A549 (cell line): ENCODE measurements at regions not wholly inside any gene's neighbourhood (a gene's known extent, or its start where the extent isn't known, plus 50 kb on each side); places are given as distances from the start of the nearest gene placed in this dataset.

Source experiments
- ATAC-seq, 2 experiments: fragments of 200-7000 bp in 1 of 2; fragments of >200 bp in 1 of 2; cut with Nextera tagmentation in 1 of 2; cut with Tn5 transposase in 1 of 2; 3 replicates each; pipeline versions ENCODE4 v1.8.0 to v1.9.1; 2018 to 2020; ENCODE audit warnings: mild to moderate bottlenecking in 1 of 2, moderate library complexity in 1 of 2
- CTCF ChIA-PET: fragments of 300-600 bp; sonication (Branson Sonifier 250); formaldehyde crosslinking; extraction: SDS; loops from one replicate; lab custom pipeline; 2021; ENCODE audit warnings: antibody characterized with exemption, inconsistent platforms; lab: Yijun Ruan, JAX
- POLR2A ChIA-PET: fragments of 350-600 bp; formaldehyde crosslinking; extraction: SDS; loops from one replicate; lab custom pipeline; 2021; ENCODE audit warnings: antibody characterized with exemption, inconsistent platforms; lab: Yijun Ruan, JAX
- DNase-seq, 2 experiments: peaks; one replicate each; pipeline versions ENCODE4 v3.0.0 to v3.0.0-alpha.2; 2011 to 2016; ENCODE audit warnings: low read depth in 1 of 2, low spot score in 1 of 2
- FAIRE-seq: peaks from 2 replicates; lab custom pipeline; 2011; peaks lifted over from hg19 to GRCh38; lab: Jason Lieb, UNC
- H3K27ac ChIP-seq, 2 experiments: fragments of >200 bp; sonication (Bioruptor Twin); formaldehyde crosslinking; 3 replicates each; pipeline ENCODE4 v1.5.1; 2016 to 2017
- H3K4me1 ChIP-seq: fragments of >200 bp; sonication (Bioruptor Twin); formaldehyde crosslinking; 3 replicates; pipeline ENCODE4 v1.6.1; 2016
- H3K4me2 ChIP-seq: fragments of >200 bp; sonication (Bioruptor Twin); formaldehyde crosslinking; 3 replicates; pipeline ENCODE4 v1.6.1; 2016
- H3K4me3 ChIP-seq: fragments of >200 bp; sonication (Bioruptor Twin); formaldehyde crosslinking; 3 replicates; pipeline ENCODE4 v1.5.1; 2016
- H3K9me3 ChIP-seq: fragments of >200 bp; sonication (Bioruptor Twin); formaldehyde crosslinking; 3 replicates; pipeline ENCODE4 v1.6.1; 2016
- BCL3 ChIP-seq: fragments of >200 bp; sonication (Bioruptor Twin); formaldehyde crosslinking; IDR thresholded peaks from 3 replicates; pipeline ENCODE4 v1.6.1; 2016
- CBX2 ChIP-seq: fragments of 200-600 bp; sonication (generic); IDR thresholded peaks from 2 replicates; pipeline ENCODE4 v1.6.1; 2016; ENCODE audit warnings: low read depth, mild to moderate bottlenecking, borderline replicate concordance
- CHD2 ChIP-seq: fragments of 150-350 bp; IDR thresholded peaks from 2 replicates; pipeline ENCODE4 v1.6.1; 2014; ENCODE audit warnings: low read length; ENCODE audit not compliant: partially characterized antibody
- CHD4 ChIP-seq: fragments of 200-600 bp; sonication (generic); IDR thresholded peaks from 2 replicates; pipeline ENCODE4 v1.6.1; 2016; ENCODE audit warnings: antibody characterized with exemption, mild to moderate bottlenecking, borderline replicate concordance
- EHF ChIP-seq: fragments of 250-450 bp; sonication (Bioruptor Pico); IDR thresholded peaks from 2 replicates; pipeline ENCODE4 v1.5.0; 2020; ENCODE audit warnings: mild to moderate bottlenecking
- EHMT2 ChIP-seq: fragments of 200-600 bp; sonication (generic); IDR thresholded peaks from 2 replicates; pipeline ENCODE4 v1.6.1; 2016; ENCODE audit warnings: antibody characterized with exemption, low read depth, mild to moderate bottlenecking, moderate library complexity
- ELK1 ChIP-seq: fragments of 150-350 bp; IDR thresholded peaks from 2 replicates; pipeline ENCODE4 v1.6.1; 2014; ENCODE audit warnings: low read depth, mild to moderate bottlenecking, low read length
- FOSL2 ChIP-seq, 2 experiments: fragments of 450-650 bp in 1 of 2; fragments of >200 bp in 1 of 2; sonication (Bioruptor Twin) in 1 of 2; formaldehyde crosslinking; IDR thresholded peaks; 2 replicates each; pipeline versions ENCODE4 v1.5.0 to v1.6.1; 2016 to 2020; ENCODE audit warnings: mild to moderate bottlenecking in 1 of 2, moderate library complexity in 1 of 2
- HDAC2 ChIP-seq: fragments of 200-600 bp; sonication (generic); IDR thresholded peaks from 2 replicates; pipeline ENCODE4 v1.6.1; 2016
- HES2 ChIP-seq: fragments of >200 bp; sonication (Bioruptor Twin); formaldehyde crosslinking; IDR thresholded peaks from 2 replicates; pipeline ENCODE4 v1.6.1; 2016
- HEYL ChIP-seq: fragments of 250-450 bp; sonication (Bioruptor Pico); IDR thresholded peaks from 2 replicates; pipeline ENCODE4 v1.8.0; 2021; ENCODE audit warnings: mild to moderate bottlenecking, moderate library complexity
- HOXB13 ChIP-seq: fragments of 250-450 bp; sonication (Bioruptor Pico); IDR thresholded peaks from 2 replicates; pipeline ENCODE4 v1.5.0; 2020; ENCODE audit warnings: low read depth, mild to moderate bottlenecking, moderate library complexity
- KDM5A ChIP-seq: fragments of 200-600 bp; sonication (generic); IDR thresholded peaks from 2 replicates; pipeline ENCODE4 v1.6.1; 2016; ENCODE audit warnings: antibody characterized with exemption, mild to moderate bottlenecking
- MAZ ChIP-seq: fragments of 150-350 bp; IDR thresholded peaks from 2 replicates; pipeline ENCODE4 v1.6.1; 2014; ENCODE audit warnings: antibody characterized with exemption, low read depth, low read length, borderline replicate concordance
- MYC ChIP-seq: IDR thresholded peaks from 2 replicates; pipeline ENCODE4 v1.6.1; 2012; ENCODE audit warnings: mild to moderate bottlenecking, inconsistent platforms, low read length, improper control_type of control experiment, borderline replicate concordance
- NR3C1 ChIP-seq: fragments of >200 bp; sonication (Bioruptor Twin); formaldehyde crosslinking; IDR thresholded peaks from 3 replicates; pipeline ENCODE4 v1.6.1; 2017
- PHF8 ChIP-seq: fragments of 200-600 bp; sonication (generic); IDR thresholded peaks from 2 replicates; pipeline ENCODE4 v1.6.1; 2016; ENCODE audit warnings: low read depth, mild to moderate bottlenecking, antibody characterized with exemption, moderate library complexity, borderline replicate concordance
- POLR2A ChIP-seq: IDR thresholded peaks from 2 replicates; pipeline ENCODE4 v1.6.1; 2012; ENCODE audit warnings: mild to moderate bottlenecking, low read length
- POLR2AphosphoS2 ChIP-seq: conservative IDR thresholded peaks from 2 replicates; pipeline ENCODE4 v1.6.1; 2012; ENCODE audit warnings: low read length, improper control_type of control experiment, inconsistent platforms
- RAD21 ChIP-seq, 2 experiments: fragments of >200 bp in 1 of 2; sonication (Bioruptor Twin) in 1 of 2; formaldehyde crosslinking in 1 of 2; IDR thresholded peaks in 1 of 2; conservative IDR thresholded peaks in 1 of 2; 2 replicates in 1 of 2; 3 replicates in 1 of 2; pipeline ENCODE4 v1.6.1; 2012 to 2018; ENCODE audit warnings: inconsistent platforms in 1 of 2
- RNF2 ChIP-seq: fragments of 200-600 bp; sonication (generic); IDR thresholded peaks from 2 replicates; pipeline ENCODE4 v1.6.1; 2016; ENCODE audit warnings: low read depth, mild to moderate bottlenecking, antibody characterized with exemption, moderate library complexity, borderline replicate concordance
- TFCP2L1 ChIP-seq: fragments of 250-450 bp; sonication (Bioruptor Pico); IDR thresholded peaks from 2 replicates; pipeline ENCODE4 v1.5.0; 2021; ENCODE audit warnings: mild to moderate bottlenecking
- TP53 ChIP-seq: fragments of 250-450 bp; sonication (Bioruptor Pico); IDR thresholded peaks from 2 replicates; pipeline ENCODE4 v1.5.0; 2021; ENCODE audit warnings: mild to moderate bottlenecking, moderate library complexity
- ZC3H11A ChIP-seq: fragments of 450-650 bp; IDR thresholded peaks from 2 replicates; pipeline ENCODE4 v1.6.1; 2014; ENCODE audit warnings: antibody characterized with exemption, mild to moderate bottlenecking
- ZSCAN20 ChIP-seq: fragments of 250-450 bp; sonication (Bioruptor Pico); IDR thresholded peaks from 2 replicates; pipeline ENCODE4 v1.8.0; 2022; ENCODE audit warnings: mild to moderate bottlenecking, moderate library complexity
- WGBS: methylation state at CpG from one replicate; pipeline ENCODE4 v1.1.6; 2017; ENCODE audit errors: missing lambda C conversion rate; 5-methylcytosine and 5-hydroxymethylcytosine counted together
- TF ChIP-seq, protein P1 (sequence below): IDR thresholded peaks from 2 replicates; pipeline ENCODE4 v1.6.1; 2012; ENCODE audit warnings: low read depth, borderline replicate concordance
- TF ChIP-seq, protein P2 (sequence below): fragments of 450-650 bp; IDR thresholded peaks from 2 replicates; pipeline ENCODE4 v1.6.1; 2014; ENCODE audit warnings: antibody characterized with exemption

DNA sequence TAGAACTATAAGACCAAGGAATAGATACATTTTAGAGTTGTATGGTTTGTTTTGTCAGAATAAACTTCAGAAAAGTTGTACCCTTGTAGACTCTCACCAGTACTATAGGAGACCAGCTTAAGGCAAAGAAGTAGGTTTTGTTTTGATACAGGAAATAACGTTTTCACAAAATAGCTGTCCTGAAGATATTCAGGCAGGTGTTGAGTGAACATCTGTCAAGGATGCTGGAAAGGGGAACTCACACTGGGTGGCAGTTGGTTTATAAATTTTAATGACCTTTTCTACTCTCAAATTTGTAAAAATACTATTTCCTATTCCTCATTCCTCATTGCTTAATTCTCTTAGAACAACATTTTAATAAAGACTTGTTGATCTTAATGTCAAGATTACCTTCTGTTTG lies 174.0 kb upstream of the MAN1A1 start (continued):
- TF ChIP-seq MYC (no peak), TP53 (no peak)

DNA sequence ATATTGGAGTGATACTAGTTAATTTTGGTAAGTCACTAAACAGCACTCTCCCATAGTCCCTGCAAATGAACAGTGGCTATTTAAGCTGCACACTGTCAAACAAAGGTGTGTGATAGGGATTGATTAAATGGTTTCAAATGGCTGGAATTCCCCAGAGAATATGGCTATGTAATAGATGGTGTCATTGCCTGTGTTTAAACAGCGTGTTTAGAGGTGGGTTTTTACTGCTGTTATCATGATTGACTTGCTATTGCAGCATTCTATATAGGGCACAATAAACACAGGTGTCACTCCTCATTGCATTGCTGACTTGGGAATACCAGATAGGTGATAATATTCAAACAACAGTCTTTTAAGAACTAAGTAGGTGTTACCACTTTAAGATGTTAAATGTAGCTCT lies 171.7 kb upstream of the MAN1A1 start:
- FAIRE-seq (no peak), ATAC-seq (no peak), DNase-seq (no peak)
- Histone ChIP-seq H3K4me2 (no peak overlapping the region), H3K4me3 (no peak overlapping the region), H3K4me1 (no peaks in the 10 kb centered on the region), H3K9me3 (no peaks in the 10 kb centered on the region), H3K27ac (no peak overlapping the region)
- ChIA-PET POLR2A (no interaction called here), CTCF (interaction anchor here (0.6 to 0.8 kb wide), 2 partner anchors 16 to 236 kb away, joined by 3 read pairs; no protein-coding TSS in a partner anchor)
- WGBS = 0% methylated on average over 1 of the region's 1 CpG
- TF ChIP-seq CHD4 (no peak), FOSL2 (IDR thresholded peaks at IDR 0.05) (no peak), FOSL2 (CRISPR knock-in tag; IDR thresholded peaks at IDR 0.05) (no peak), HEYL (no peak), ZSCAN20 (CRISPR knock-in tag) (no peak), ZC3H11A (no peak), EHF (CRISPR knock-in tag) (no peak), HOXB13 (CRISPR knock-in tag) (no peak)
- TF ChIP-seq, protein P1, sequence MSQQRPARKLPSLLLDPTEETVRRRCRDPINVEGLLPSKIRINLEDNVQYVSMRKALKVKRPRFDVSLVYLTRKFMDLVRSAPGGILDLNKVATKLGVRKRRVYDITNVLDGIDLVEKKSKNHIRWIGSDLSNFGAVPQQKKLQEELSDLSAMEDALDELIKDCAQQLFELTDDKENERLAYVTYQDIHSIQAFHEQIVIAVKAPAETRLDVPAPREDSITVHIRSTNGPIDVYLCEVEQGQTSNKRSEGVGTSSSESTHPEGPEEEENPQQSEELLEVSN = no peak

GRCh38 chr6:119517428-119517827 lies 167.9 kb upstream of the MAN1A1 start:
- FAIRE-seq (no peak), DNase-seq (no peak), ATAC-seq (no peak)
- Histone ChIP-seq H3K27ac (no peak overlapping the region), H3K4me1 (no peaks in the 10 kb centered on the region), H3K9me3 (no peaks in the 10 kb centered on the region), H3K4me3 (no peak overlapping the region), H3K4me2 (no peak overlapping the region)
- no peak for TF ChIP-seq CBX2
- TF ChIP-seq KDM5A = no peak
- no peak for TF ChIP-seq NR3C1
- TF ChIP-seq MAZ = no peak
- no peak for TF ChIP-seq FOSL2 (IDR thresholded peaks at IDR 0.05)
- no peak for TF ChIP-seq FOSL2 (CRISPR knock-in tag; IDR thresholded peaks at IDR 0.05)
- no peak for TF ChIP-seq EHMT2
- no peak for TF ChIP-seq BCL3
- no peak for TF ChIP-seq PHF8
- TF ChIP-seq, protein P1 = no peak
- no peak for TF ChIP-seq TP53
- no peak for TF ChIP-seq CHD2
- no peak for TF ChIP-seq POLR2AphosphoS2
- no peak for TF ChIP-seq RAD21 (conservative IDR thresholded peaks at IDR 0.05 in 1 of 2, IDR thresholded peaks at IDR 0.05 in 1 of 2)
- ChIA-PET CTCF (interaction anchor here (0.6 kb wide), 1 partner anchor 14 kb away, joined by 3 read pairs; no protein-coding TSS in a partner anchor), POLR2A (no interaction called here)

GRCh38 chr6:119514345-119514744 lies 164.8 kb upstream of the MAN1A1 start:
- FAIRE-seq = no peak
- Histone ChIP-seq H3K4me1 (no peaks in the 10 kb centered on the region), H3K9me3 (no peaks in the 10 kb centered on the region), H3K27ac (no peak overlapping the region), H3K4me3 (no peak overlapping the region), H3K4me2 (no peak overlapping the region)
- ChIA-PET CTCF (no interaction called here), POLR2A (no interaction called here)
- no peak for ATAC-seq
- WGBS = 5% methylated on average over 2 of the region's 2 CpGs
- DNase-seq = no peak
- TF ChIP-seq, protein P2, sequence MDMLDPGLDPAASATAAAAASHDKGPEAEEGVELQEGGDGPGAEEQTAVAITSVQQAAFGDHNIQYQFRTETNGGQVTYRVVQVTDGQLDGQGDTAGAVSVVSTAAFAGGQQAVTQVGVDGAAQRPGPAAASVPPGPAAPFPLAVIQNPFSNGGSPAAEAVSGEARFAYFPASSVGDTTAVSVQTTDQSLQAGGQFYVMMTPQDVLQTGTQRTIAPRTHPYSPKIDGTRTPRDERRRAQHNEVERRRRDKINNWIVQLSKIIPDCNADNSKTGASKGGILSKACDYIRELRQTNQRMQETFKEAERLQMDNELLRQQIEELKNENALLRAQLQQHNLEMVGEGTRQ = no peak
- TF ChIP-seq TFCP2L1 (CRISPR knock-in tag) (no peak), EHF (CRISPR knock-in tag) (no peak), RNF2 (no peak), POLR2A (no peak), HES2 (no peak), ELK1 (no peak), HDAC2 (no peak), POLR2AphosphoS2 (no peak)
